ENCODE measurements at regions not wholly inside any gene's neighbourhood (a gene's known extent, or its start where the extent isn't known, plus 50 kb on each side); places are given as distances from the start of the nearest gene placed in this dataset.
"Not testable (repeated sequence)": the region's sequence is repeated elsewhere in the genome, so short reads cannot be mapped to it uniquely, and the experiment has no call there.

- DNase-seq = no peak
Measured at GRCh38 chr9:19926774-19927173, 137.9 kb upstream of the SLC24A2 start.

GRCh38 chr9:19925674-19926503 lies 137.1 kb upstream of the SLC24A2 start:
- peak; percentile 89 for DNase-seq

GRCh38 chr9:19924080-19924479 lies 135.2 kb upstream of the SLC24A2 start:
- peak; percentile 10 for DNase-seq

DNA sequence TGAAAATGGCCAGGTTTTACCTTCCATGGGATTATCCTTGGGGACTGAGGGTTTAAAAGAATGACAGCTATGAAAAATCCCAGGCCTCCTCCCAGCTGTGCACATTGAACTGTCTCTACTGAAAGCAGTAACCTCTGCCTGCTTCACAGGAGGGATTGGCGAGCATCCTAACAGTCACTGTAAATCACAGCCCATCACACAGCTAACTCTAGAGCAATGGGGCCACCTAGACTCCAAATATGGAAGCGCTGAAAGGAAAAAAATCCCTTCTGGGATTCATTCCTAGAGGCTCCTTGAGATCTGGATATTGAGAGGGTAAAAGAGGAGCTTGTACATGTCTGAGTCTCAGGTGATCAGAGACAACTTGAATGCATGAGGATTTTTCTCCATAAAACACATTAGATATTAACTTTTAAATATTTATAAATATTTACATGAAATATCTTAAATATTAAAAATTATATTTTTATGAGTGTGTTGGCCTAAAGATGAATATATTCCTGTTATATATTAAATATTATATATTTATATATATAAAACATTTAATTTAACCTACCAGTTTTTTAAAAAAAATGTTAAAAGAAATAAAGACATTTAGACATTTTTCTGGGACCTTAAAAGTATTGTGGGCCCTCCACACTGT lies 133.8 kb upstream of the SLC24A2 start:
- peak; percentile 57 for DNase-seq

DNA sequence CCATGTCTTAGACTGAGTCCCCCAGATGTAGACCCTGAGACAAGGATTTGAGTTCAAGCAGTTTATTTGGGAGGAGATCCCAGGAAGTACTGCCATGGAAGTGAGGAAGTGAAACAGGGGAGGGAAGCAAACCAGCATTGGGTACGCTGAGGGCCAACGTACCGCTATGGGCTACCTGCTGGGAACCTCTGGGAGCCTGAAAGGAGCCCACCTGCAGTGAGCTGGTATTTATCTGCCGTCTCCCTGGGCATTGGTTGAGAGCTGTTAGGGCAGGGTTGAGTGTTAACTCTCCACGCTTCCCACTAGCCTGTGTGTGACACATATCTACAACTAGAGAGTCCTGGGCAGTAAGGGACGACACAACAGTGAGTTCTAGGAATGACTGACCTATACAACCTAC lies 131.6 kb upstream of the SLC24A2 start:
- DNase-seq = no peak

DNA sequence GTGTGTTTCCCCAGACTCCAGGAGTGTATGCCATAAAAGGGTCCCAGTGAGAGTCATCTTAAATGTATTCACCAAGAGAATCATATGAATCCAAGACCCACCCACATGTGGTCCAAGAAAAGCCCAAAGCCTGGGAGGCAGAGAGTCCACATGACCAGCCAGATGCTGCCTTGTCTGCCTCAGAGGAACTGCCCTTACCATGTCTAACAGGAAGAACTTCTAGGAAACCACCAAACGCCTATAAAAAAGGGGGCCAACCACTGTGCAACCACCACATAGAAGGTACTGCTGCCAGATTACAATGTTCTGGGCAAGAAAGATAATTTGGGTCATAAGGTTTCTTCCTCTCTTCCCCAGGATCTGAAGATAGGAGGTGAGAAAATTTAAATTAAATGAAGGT lies 129.8 kb upstream of the SLC24A2 start:
- DNase-seq = peak; percentile 66

- no peak for DNase-seq
Measured at GRCh38 chr9:19914044-19914443, 125.2 kb upstream of the SLC24A2 start.

DNA sequence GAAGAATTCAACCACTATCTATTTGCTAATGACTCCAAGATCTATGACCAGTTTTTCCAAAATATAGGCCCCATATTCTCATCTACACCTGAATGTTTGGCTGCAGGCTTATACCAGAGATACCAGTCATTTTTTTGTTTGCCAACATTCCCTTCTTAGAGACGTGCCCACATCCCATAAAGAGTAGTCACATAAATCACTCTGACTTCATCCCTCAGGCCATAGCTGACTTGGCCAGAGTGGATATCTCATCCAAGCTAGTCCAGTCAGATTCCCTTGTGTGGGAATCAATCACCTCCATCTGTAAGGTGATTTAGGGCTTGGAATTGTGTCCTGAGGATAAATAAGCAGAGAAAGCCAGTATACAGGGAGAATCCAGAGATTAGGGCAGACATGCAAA lies 124.3 kb upstream of the SLC24A2 start:
- no peak for DNase-seq

GRCh38 chr9:19903076-19903475 lies 114.2 kb upstream of the SLC24A2 start:
- DNase-seq = no peak

DNA sequence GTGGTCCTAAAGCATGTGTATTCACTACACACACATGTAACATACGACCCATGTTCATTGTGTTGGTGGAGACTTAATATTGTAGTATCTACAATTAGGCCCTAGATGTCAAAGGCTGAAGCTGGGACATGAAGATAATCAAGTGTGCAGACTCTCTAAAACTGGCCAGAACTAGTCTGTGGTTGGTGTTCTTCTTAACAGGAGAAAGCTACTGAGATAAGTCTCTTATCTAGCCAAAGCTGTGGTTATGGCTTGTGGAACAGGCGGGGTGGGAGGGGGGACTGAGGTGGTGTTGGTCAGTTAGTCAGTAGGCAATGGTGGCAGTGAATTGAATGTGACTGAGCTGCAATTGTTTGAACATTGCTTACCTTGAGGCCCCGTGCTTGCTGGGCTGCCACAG lies 112.7 kb upstream of the SLC24A2 start:
- DNase-seq = peak; percentile 96

- no peak for DNase-seq
Measured at GRCh38 chr9:19896161-19896560, 107.3 kb upstream of the SLC24A2 start.

DNA sequence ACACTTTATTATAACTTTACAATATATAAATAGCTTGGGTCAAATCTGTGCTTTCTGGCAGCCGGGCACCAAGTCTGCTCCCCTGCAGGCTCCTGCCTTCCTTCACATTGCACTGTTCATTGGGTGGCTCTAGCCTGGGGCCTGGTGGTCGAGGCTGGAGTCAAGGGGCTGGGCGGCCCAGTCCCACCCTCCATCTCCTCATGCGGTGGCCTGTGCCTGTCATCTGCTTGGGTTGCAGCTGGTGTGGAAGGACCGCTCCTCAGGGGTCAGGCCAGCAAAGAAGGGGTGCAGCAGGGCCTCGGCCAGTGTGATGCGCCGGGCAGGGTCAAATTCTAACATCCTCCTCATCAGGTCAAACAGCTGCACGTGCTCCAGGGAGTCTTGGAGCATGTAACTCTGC lies 106.7 kb upstream of the SLC24A2 start:
- not testable (repeated sequence) for DNase-seq

- DNase-seq = no peak
Measured at GRCh38 chr9:19895006-19895405, 106.2 kb upstream of the SLC24A2 start.

DNA sequence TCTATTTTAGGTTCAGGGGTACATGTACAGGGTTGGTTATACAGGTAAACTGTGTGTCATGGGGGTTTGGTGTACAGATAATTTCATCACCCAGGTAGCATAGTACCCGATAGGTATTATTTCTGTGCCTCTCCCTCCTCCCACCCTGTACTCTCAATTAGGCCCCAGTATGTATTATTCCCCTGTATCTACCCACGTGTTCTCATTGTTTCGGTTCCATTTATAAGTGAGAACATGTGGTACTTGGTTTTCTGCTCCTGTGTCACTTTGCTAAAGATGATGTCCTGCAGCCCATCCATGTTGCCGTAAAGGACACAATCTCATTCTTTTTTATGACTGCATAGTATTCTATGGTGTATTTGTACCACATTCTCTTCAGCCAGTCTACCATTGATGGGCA lies 96.8 kb upstream of the SLC24A2 start:
- no peak for DNase-seq

GRCh38 chr9:19879062-19879461 lies 90.2 kb upstream of the SLC24A2 start:
- no peak for DNase-seq

- DNase-seq = no peak
Measured at GRCh38 chr9:19876569-19877316, 87.9 kb upstream of the SLC24A2 start.

- no peak for DNase-seq
Measured at GRCh38 chr9:19875291-19875920, 86.6 kb upstream of the SLC24A2 start.

- DNase-seq = not testable (repeated sequence)
Measured at GRCh38 chr9:19873188-19873587, 84.4 kb upstream of the SLC24A2 start.

GRCh38 chr9:19870988-19871387 lies 82.2 kb upstream of the SLC24A2 start:
- no peak for DNase-seq

GRCh38 chr9:19840953-19841352 lies 52.1 kb upstream of the SLC24A2 start:
- no peak for DNase-seq
